ENCODE measurements at regions not wholly inside any gene's neighbourhood (a gene's known extent, or its start where the extent isn't known, plus 50 kb on each side); places are given as distances from the start of the nearest gene placed in this dataset.

- no peak for TF ChIP-seq CTCF (IDR thresholded peaks at IDR 0.05; ENCODE audit: low read length)
- no peak for TF ChIP-seq EZH2 (IDR thresholded peaks at IDR 0.05; ENCODE audit: borderline replicate concordance, low read length)
Measured at GRCh38 chr5:167898361-167899042, 392.9 kb upstream of the WWC1 start.
